ENCODE measurements at regions not wholly inside any gene's neighbourhood (a gene's known extent, or its start where the extent isn't known, plus 50 kb on each side); places are given as distances from the start of the nearest gene placed in this dataset.

DNA sequence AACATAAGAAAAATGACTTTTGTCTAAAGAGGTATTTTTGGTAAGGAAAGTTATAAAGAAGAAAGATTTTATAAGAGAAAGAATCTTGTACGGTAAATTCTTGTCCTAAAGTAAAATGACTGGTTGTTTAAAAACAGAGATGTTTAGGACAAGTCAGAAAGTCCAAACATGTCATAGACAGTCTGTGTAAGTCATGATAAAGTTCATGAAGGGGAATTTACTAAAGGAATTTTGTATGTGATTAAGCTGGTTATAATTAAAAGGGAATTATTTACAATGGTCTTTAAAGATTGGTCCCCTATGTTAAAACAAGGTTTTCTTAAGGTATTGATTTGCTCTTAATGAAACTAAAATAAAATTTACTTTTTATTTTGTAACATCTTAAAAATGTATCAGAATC is 269.4 kb upstream of the CCDC196 start:
- TF ChIP-seq, protein P1, sequence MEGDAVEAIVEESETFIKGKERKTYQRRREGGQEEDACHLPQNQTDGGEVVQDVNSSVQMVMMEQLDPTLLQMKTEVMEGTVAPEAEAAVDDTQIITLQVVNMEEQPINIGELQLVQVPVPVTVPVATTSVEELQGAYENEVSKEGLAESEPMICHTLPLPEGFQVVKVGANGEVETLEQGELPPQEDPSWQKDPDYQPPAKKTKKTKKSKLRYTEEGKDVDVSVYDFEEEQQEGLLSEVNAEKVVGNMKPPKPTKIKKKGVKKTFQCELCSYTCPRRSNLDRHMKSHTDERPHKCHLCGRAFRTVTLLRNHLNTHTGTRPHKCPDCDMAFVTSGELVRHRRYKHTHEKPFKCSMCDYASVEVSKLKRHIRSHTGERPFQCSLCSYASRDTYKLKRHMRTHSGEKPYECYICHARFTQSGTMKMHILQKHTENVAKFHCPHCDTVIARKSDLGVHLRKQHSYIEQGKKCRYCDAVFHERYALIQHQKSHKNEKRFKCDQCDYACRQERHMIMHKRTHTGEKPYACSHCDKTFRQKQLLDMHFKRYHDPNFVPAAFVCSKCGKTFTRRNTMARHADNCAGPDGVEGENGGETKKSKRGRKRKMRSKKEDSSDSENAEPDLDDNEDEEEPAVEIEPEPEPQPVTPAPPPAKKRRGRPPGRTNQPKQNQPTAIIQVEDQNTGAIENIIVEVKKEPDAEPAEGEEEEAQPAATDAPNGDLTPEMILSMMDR (IDR thresholded peaks at IDR 0.05; ENCODE audit: low read depth, low read length): no peak
- no peak for TF ChIP-seq EZH2phosphoT487 (IDR thresholded peaks at IDR 0.05; ENCODE audit: low read depth)
